Nephron progenitor cell (in vitro differentiated cells): ENCODE measurements at regions not wholly inside any gene's neighbourhood (a gene's known extent, or its start where the extent isn't known, plus 50 kb on each side); places are given as distances from the start of the nearest gene placed in this dataset.

Experiments used
- DNase-seq: peaks from one replicate; pipeline ENCODE4 v3.0.0; 2021
- H3K27ac Mint-ChIP-seq: 2 replicates; pipeline ENCODE4 v1.8.0; 2021; ENCODE audit warnings: mild to moderate bottlenecking, moderate library complexity, mixed read lengths
- H3K27me3 Mint-ChIP-seq: 2 replicates; pipeline ENCODE4 v1.8.0; 2021; ENCODE audit warnings: mild to moderate bottlenecking, low read depth, mixed read lengths; ENCODE audit not compliant: poor library complexity
- H3K36me3 Mint-ChIP-seq: 2 replicates; pipeline ENCODE4 v1.8.0; 2021; ENCODE audit warnings: low read depth, mixed read lengths
- H3K4me1 Mint-ChIP-seq: 2 replicates; pipeline ENCODE4 v1.8.0; 2021; ENCODE audit warnings: mixed read lengths
- H3K4me3 Mint-ChIP-seq: 2 replicates; pipeline ENCODE4 v1.8.0; 2021; ENCODE audit warnings: mild to moderate bottlenecking, moderate library complexity, mixed read lengths
- H3K9me3 Mint-ChIP-seq: 2 replicates; pipeline ENCODE4 v1.8.0; 2021; ENCODE audit warnings: mild to moderate bottlenecking, moderate library complexity, mixed read lengths
- TF ChIP-seq, protein P1 (sequence below): fragments of 200-600 bp; sonication (generic); IDR thresholded peaks from 2 replicates; pipeline ENCODE4 v1.5.0; 2021; ENCODE audit warnings: antibody characterized with exemption

DNA sequence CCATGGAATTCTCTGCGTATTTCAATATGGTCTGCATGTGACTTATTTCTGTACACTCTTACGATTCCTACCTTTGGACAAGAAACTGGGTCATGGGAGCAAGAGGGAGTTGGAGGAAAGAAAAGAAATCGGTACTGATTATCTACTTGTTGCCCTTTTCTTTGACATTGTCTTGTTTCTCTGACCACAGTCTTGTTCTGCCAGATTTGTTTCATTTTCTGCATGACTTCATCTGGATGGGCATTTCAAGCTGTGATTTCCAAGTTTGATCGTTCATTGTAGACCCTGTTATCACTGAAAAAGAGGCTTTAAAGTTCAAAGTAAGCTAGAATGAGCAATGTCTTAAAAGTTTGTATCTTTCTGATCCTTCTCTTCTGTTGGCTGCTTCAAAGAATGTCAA lies 2186.3 kb upstream of the CELF4 start:
- peaks cover 57% of the 10 kb centered on the region for H3K9me3 Mint-ChIP-seq
- TF ChIP-seq, protein P1, sequence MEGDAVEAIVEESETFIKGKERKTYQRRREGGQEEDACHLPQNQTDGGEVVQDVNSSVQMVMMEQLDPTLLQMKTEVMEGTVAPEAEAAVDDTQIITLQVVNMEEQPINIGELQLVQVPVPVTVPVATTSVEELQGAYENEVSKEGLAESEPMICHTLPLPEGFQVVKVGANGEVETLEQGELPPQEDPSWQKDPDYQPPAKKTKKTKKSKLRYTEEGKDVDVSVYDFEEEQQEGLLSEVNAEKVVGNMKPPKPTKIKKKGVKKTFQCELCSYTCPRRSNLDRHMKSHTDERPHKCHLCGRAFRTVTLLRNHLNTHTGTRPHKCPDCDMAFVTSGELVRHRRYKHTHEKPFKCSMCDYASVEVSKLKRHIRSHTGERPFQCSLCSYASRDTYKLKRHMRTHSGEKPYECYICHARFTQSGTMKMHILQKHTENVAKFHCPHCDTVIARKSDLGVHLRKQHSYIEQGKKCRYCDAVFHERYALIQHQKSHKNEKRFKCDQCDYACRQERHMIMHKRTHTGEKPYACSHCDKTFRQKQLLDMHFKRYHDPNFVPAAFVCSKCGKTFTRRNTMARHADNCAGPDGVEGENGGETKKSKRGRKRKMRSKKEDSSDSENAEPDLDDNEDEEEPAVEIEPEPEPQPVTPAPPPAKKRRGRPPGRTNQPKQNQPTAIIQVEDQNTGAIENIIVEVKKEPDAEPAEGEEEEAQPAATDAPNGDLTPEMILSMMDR, result no peak
- no peak overlapping the region for H3K27ac Mint-ChIP-seq
- no peaks in the 10 kb centered on the region for H3K4me1 Mint-ChIP-seq
- H3K4me3 Mint-ChIP-seq, result no peak overlapping the region
- peaks cover 72% of the 10 kb centered on the region for H3K36me3 Mint-ChIP-seq
- no peaks in the 10 kb centered on the region for H3K27me3 Mint-ChIP-seq
- no peak for DNase-seq

DNA sequence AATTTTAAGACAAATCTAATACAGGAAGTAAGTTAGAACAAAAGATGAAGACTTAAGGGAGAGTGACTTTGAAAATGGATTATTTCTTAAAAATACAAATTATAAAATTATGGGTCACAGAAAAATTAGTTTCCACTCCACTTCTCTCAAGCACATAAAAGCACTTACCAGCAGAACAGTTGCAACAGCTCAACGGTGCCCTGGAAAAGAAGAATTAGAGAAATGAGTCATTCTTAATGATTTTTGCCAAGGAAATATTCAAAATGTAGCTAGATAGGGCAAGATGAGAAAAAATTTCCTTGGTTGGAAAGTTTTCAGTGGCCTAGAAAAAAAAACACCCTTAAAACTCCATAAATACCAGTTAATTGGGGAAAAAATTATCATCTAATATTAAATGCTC lies 2185.6 kb upstream of the CELF4 start:
- no peak overlapping the region for H3K4me3 Mint-ChIP-seq
- H3K9me3 Mint-ChIP-seq, result peaks cover 50% of the 10 kb centered on the region
- H3K36me3 Mint-ChIP-seq, result peaks cover 64% of the 10 kb centered on the region
- H3K27ac Mint-ChIP-seq, result no peak overlapping the region
- no peak for DNase-seq
- TF ChIP-seq, protein P1, result no peak
- H3K4me1 Mint-ChIP-seq, result no peaks in the 10 kb centered on the region
- H3K27me3 Mint-ChIP-seq, result no peaks in the 10 kb centered on the region

DNA sequence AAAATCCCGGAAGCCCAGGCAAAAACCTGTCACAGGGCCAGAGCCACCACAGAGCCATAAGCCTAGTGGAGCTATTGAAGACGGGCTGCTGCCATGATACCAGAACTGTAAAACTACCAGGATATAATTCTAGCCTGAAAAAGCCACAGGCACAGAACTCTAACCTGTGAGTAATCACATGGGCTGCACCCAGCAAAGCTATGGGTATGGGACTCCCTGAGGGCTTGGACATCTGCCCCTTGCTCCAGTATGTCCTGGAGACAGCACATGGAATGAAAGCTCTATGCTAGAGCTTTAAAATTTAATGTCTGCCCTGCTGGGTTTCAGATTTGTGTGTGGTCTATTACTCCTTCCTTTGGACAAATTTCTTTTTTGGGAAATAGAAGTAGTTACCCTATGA lies 2183.6 kb upstream of the CELF4 start:
- Mint-ChIP-seq H3K4me3 (no peak overlapping the region), H3K4me1 (no peaks in the 10 kb centered on the region), H3K9me3 (peaks cover 34% of the 10 kb centered on the region), H3K36me3 (peaks cover 52% of the 10 kb centered on the region), H3K27ac (no peak overlapping the region), H3K27me3 (no peaks in the 10 kb centered on the region)
- TF ChIP-seq, protein P1, result no peak
- no peak for DNase-seq

DNA sequence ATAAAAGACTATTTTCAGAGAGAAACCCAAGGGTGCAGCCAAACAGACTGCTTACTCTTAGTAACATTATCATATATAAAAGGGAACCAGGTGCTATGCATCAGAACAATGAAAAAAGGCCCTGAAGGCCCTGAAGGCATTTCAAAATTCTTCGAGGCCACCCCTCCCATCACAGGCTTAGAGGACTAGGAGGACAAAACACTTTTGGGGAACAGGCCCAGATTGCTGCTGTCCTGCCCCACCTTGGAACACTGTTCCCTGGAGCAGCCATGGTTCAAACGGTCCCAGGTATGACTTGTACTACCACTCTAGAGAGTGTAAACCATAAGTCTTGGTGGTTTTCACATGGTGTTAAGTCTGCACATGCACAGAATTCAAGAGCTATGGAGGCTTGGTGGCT lies 2183.1 kb upstream of the CELF4 start:
- no peak overlapping the region for H3K27ac Mint-ChIP-seq
- no peaks in the 10 kb centered on the region for H3K27me3 Mint-ChIP-seq
- H3K4me1 Mint-ChIP-seq, result no peaks in the 10 kb centered on the region
- H3K9me3 Mint-ChIP-seq, result peaks cover 32% of the 10 kb centered on the region
- no peak for DNase-seq
- peaks cover 48% of the 10 kb centered on the region for H3K36me3 Mint-ChIP-seq
- TF ChIP-seq, protein P1, result no peak
- H3K4me3 Mint-ChIP-seq, result no peak overlapping the region

DNA sequence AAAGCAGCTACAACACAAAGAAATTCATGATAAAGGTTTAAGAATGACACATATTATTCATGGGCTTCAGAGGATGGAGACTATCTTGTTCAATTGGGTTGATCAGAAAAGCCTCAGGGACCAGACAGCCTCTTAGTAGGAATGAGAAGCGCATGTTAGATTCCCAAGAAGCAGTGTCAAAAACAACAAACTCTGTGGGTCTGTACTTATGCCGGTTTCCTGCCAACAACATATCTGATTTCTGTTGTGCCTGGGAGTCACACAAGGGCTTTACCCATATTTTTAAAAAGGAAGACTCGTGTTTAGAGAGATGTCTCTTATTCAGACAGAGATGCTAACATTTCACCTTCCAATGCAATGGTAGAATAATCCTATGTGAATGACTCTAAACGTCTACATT lies 2180.6 kb upstream of the CELF4 start:
- H3K27ac Mint-ChIP-seq, result no peak overlapping the region
- peaks cover 23% of the 10 kb centered on the region for H3K9me3 Mint-ChIP-seq
- TF ChIP-seq, protein P1, result no peak

DNA sequence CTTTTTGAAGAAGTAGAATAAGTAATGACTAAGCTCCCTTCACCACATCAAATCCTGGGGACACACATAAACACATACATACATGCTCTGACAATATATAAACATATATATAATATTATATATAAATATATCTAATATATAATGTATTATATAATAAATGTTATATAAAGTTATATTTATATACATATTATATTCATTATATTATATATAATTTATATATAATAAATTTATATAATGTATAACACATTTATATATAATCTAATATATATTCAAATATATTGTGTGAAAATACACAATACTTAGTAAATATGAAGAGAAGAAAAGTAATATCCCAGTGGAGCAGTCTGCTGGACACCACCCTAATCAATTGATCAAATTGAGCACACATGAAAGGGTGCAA lies 2177.9 kb upstream of the CELF4 start:
- no peak for DNase-seq
- Mint-ChIP-seq H3K4me1 (no peaks in the 10 kb centered on the region), H3K27me3 (no peaks in the 10 kb centered on the region), H3K36me3 (peaks cover 8% of the 10 kb centered on the region), H3K27ac (no peak overlapping the region), H3K4me3 (no peak overlapping the region), H3K9me3 (peaks cover 8% of the 10 kb centered on the region)
- TF ChIP-seq, protein P1, result no peak

More for the DNA sequence above, 2180.6 kb upstream of the CELF4 start:
- no peak overlapping the region for H3K4me3 Mint-ChIP-seq
- DNase-seq, result no peak
- H3K4me1 Mint-ChIP-seq, result no peaks in the 10 kb centered on the region
- H3K27me3 Mint-ChIP-seq, result no peaks in the 10 kb centered on the region
- H3K36me3 Mint-ChIP-seq, result peaks cover 29% of the 10 kb centered on the region
